ENCODE measurements at regions not wholly inside any gene's neighbourhood (a gene's known extent, or its start where the extent isn't known, plus 50 kb on each side); places are given as distances from the start of the nearest gene placed in this dataset.

GRCh38 chr2:38203446-38203810 is 127.5 kb upstream of the CYP1B1 start:
- no peak for DNase-seq (ENCODE audit: low spot score)

DNA sequence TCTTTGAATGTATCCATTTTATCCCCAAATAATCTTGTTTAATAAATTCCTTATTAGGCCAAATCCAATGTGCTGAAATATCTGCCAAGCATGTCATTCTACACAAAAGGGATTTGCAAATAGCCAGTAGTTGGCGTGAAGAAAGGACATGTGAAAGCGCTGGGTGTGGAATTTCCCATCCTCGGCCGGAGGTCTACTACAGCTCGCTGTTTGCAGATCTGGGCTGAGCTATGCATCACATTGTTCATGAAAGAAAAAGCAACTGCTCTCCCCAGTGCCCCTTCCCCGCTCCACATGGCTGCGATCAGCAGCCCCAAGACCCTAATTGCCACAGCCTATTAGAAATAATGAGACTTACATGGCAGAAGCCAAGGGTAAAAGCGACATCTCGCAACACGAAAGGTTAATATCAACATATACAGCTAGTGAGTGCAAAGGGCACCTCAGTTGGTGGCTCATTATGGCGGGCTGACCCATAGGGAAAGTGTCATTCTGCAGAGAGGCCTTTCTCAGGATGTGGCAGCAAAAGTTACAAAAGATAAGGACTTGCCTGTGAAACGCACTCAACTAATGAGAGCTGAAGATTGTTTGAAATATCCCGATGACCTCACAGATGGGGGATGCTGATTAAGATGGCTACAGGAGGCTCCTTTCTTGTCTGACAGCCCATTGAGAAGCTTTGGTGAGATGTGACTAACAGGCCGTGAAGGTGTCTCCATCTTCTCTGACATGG is 126.9 kb upstream of the CYP1B1 start:
- DNase-seq (ENCODE audit: low spot score) = no peak

DNA sequence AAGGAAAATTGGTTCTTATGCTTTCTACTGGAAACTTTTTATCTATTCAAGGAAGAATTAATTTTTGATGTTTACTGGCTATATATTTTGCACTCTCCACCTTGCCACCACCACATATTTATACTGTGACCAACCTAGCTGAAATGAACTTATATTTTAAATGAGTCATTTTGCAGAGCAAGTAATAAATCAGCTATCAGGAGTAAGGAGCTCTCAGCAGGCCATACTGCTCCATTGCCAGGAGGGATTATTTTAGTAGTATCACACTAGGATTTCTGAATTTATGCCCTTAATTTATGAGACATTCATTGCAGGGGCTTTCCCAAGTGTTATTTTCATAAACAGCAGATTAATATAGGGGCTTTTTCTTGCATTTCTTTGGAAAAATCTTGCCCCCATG is 125.8 kb upstream of the CYP1B1 start:
- DNase-seq (ENCODE audit: low spot score) = no peak

DNA sequence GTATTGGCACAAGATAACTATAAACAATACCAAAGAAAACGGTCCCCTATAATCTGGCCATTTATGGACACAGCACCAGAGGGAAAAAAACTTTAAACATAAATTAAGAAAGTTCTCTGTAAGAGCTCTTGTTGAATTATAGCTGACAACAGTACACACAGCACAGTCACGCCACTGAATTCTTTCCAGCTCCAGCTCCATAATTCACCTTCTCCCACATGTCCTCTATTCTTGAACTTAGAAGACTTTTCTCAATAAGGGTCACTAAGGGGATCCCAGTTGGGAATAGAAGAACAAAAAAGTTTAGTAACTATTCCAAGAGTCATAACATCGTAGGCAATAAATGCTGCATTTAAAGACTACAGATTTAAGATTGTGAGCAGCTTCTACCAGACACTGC is 124.6 kb upstream of the CYP1B1 start:
- DNase-seq (ENCODE audit: low spot score) = no peak

GRCh38 chr2:38199127-38199526 is 123.2 kb upstream of the CYP1B1 start:
- DNase-seq (ENCODE audit: low spot score) = no peak

- no peak for DNase-seq (ENCODE audit: low spot score)
Observed at GRCh38 chr2:38194751-38195150, 118.8 kb upstream of the CYP1B1 start.

DNA sequence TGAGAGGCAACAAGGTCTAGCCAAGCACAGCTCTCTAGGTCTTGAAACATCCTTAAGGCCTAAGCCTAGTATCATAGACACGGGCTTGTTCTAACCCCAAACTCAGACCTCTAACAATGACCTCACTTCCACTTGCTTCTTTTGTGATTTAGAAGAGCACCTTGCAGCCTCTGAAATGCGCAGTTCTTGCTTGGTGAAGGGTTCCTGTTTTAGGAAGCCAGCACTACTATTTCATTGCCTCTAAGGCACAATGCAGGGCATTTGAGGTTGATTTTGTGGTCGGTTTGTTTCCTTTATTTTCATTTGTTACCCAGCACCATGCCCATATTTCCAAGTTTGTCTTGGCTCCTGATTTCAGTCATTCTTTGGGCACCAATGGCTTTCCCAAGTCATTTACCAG is 117.0 kb upstream of the CYP1B1 start:
- DNase-seq (ENCODE audit: low spot score) = no peak

GRCh38 chr2:38192046-38192445 is 116.1 kb upstream of the CYP1B1 start:
- DNase-seq (ENCODE audit: low spot score) = no peak

DNA sequence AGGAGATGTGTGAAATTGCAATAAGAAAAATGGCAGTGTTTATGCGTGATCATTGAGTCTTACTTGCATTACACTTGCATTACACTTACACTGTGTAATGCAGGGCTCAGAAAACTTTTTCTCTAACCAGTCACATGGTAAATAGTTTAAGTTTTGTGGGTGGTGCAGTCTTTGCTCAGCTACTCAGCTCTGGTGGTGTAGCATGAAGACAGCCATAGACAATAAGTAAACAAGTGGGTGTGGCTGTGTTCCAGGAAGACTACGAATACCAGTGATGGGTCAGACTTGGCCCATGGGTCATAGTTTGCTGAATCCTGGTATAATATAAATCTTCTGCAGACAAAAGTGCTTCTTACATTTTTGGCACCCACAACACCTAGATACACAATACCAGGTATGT is 115.6 kb upstream of the CYP1B1 start:
- no peak for DNase-seq (ENCODE audit: low spot score)

GRCh38 chr2:38190542-38191218 is 114.7 kb upstream of the CYP1B1 start:
- DNase-seq (ENCODE audit: low spot score) = no peak

DNA sequence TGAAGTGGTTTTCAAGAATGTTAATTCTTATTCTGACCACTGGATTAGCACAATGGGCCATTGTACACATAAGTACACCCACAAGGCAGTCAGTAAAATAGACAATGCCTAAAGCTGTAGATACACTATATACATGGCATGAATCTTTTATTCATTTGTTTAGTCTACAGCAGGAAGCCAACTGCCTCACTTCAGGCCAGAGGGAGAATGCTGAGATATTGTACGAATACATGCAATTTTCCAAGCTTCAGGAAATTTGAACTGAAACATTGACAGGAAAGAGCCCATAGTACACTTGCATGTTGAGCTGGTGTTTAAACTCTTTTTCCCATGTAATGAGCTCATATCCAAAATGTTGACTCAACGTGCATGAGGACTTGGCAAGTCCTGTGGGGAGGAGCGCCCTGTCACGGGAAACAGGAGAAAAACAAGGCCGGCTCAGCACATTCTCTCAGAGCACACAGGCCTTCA is 111.6 kb upstream of the CYP1B1 start:
- peak; percentile 43 for DNase-seq (ENCODE audit: low spot score)

DNA sequence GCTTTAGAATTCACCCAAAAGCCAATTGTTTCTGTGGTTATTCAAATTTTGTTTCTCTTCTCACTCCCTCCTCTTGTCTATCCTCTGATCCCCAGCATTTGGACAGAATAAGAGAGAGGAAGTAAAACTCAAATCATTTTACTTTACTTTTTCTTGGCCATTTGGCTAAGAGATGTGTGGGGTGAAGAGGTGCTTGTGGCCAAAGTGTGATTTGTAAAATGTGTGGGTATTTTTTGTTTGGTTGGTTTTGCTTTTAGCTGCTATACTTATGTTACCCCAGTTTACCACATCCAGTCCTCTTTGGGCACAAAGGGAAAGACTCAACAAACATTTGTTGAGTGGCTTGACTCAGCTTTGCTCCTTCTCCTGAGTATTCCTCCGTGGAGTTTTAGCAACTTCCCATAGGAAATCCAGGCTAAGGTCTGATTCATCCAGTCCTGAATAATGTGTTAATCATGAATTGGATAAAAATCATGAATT is 109.1 kb upstream of the CYP1B1 start:
- no peak for DNase-seq (ENCODE audit: low spot score)

DNA sequence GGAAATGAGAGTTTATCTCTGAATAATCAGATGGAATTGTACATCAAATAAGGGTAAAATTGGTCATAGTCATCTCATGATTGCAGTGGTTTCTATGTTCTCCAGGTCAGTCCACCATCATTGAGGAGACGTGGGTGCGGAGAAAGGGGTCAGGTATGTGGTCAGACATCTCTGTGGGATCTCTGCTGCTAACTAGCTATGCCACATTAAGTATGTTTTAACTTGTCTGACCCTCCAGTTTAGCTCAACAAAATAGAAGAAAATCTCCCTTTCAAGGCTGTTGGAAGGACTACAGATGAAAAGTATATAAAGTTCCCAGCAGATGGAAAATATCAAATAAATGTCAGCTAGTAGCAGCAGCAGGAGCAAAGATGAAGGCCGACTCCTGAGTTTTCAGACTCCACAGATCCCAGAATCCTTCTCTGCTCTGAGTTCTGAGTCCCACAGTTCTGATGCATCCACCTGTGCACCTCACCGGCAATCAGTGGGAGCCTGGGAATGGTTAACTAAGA is 106.6 kb upstream of the CYP1B1 start:
- no peak for DNase-seq (ENCODE audit: low spot score)

DNA sequence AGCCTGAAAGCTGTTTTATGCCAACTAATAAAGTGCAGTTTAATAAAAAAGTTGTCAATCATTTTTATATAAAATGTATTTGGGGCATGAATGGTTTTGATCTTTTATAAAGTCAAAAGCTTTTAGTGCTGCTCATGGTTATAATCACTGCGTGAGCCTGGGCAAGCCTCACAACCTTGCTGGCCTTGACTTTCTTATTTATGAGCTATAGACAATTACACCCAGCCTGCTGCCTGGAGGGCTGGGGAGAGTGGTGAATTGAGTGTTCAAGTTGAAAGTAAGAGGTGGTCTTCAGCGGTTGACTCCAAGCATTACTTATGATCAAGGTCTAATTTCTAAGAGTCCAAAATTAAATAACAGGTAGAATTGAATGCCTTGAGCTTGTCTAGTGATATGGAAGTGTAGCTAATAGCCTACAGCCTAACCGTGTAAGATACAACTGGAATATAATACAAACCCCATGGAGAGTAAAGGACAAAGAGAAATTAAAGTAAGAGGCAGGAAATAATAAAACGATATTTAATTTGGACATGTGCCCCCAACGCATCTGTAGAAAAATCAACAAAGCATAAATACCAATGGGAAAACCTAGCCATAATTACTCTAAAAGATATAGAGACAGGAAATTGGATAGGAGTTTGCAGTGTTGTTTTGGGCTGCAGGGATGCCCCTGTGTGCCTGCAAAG is 106.0 kb upstream of the CYP1B1 start:
- DNase-seq (ENCODE audit: low spot score) = no peak

DNA sequence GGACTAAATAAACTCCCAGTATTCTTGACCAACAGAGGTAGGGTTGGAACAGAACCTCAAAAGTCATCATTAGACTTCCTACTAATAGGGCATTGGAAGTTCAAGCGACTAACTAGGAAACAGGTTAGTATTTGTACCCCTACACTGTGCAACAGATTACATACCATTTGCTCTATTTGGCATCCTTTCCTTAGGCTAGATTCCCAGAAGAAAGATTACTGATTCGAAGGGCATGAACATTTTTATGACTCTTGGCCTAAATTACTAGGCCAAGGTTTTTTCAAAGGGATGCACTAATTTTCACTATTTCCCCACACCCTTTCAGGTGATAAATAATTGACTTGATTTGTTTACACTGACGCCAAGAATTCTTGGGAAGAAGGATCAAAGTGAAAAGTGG is 104.8 kb upstream of the CYP1B1 start:
- no peak for DNase-seq (ENCODE audit: low spot score)

GRCh38 chr2:38178556-38179419 is 102.8 kb upstream of the CYP1B1 start:
- DNase-seq (ENCODE audit: low spot score) = peak; percentile 49

GRCh38 chr2:38178119-38178518 is 102.2 kb upstream of the CYP1B1 start:
- no peak for DNase-seq (ENCODE audit: low spot score)

DNA sequence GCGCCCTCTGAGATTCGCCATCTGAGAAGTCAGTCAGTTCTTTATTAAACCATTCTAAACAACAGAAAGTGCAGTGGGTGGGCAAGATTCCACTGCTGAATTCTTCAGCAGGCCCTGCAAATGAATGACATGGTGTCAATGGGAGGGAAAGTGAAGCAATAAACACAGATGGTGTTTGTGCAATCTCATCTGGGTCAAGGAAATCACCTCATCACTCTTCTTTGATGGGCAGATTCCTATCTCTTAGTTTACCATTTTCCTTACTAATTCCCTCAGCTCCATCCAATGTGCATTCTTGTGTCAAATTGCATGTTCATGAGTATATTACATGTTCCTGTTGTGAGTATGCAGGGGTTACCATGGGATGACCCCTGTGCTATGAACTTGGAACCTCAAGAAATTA is 100.7 kb upstream of the CYP1B1 start:
- no peak for DNase-seq (ENCODE audit: low spot score)

DNA sequence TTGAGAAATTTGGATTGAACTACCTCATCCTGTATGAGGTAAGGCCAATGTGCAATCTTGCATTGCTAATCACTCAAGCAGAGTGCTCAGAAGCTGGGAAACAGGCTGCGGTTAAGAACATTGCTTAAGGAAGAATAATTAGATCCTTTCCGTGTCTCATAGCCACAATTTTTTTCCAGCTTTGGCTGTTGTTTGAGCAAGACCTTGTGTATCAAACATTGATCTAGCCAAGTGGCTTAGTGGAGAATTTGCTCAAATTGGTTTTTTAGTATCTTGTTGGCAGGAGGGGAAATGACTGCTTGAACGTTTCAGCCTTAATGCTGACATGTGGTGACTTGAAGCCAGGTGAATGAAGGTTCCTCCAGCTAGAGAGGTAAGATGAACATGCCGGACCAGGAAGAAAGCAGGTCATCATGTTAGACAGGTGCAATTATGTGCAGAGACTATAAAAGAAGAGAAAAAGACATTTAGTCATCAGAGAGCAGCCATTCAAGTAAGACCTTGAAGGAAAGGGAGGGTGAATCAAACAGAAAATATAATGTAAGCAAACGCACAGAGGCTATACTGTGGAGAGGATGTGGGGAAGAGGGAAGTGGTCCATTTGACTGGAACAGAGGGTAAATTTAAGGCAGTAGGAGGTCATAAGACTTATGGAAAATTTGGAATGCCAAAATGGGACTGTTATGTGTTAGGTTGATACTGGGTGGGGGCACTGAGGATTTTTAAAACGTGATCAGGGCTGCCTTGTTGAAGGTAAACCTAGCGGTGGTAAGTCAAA is 98.9 kb upstream of the CYP1B1 start:
- no peak for DNase-seq (ENCODE audit: low spot score)

DNA sequence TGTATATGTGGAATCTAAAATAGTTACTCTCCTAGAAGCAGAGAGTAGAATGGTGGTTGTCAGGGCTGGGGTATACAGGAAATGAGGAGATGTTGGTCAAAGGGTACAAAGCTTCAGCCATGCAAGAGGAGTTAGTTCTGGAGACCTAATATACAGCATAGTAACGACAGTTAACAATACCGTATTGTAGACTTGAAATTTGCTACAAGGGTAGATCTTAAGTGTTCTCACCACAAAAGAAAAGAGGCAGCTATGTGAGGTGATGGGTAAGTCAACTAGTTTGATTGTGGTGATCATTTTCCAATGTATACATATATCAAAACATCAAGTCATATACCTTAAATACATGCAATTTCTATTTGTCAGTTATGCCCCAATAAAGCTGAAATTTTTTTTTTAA is 98.2 kb upstream of the CYP1B1 start:
- DNase-seq (ENCODE audit: low spot score) = no peak

DNA sequence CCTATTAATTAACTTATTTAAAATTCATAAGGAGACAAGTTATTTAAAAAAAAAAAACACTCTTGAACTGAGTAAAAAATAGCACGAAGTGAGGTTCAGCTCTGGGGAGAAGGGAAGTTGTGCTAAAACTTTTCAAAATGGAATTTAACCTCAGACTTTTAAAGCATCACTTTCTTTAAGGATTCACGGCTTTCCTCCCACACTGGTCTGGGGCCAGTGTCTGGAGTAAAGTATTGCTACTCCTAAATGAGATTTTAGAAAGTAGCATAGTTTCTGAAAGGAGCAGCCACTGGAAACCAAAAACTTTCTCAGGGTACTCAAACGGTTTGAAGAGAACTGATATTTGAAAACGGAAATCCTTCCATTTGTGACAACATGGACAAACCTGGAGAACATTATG is 97.7 kb upstream of the CYP1B1 start:
- no peak for DNase-seq (ENCODE audit: low spot score)

All from hepatic stellate cell (primary cell).